HEK293 (cell line): ENCODE measurements at regions not wholly inside any gene's neighbourhood (a gene's known extent, or its start where the extent isn't known, plus 50 kb on each side); places are given as distances from the start of the nearest gene placed in this dataset.

Source experiments
- ZNF10 ChIP-seq: fragments of 450-650 bp; formaldehyde crosslinking; IDR thresholded peaks from 2 replicates; pipeline ENCODE4 v1.5.1; 2017; ENCODE audit warnings: missing biosample characterization, missing genetic modification characterization
- ZNF112 ChIP-seq: fragments of 450-650 bp; formaldehyde crosslinking; IDR thresholded peaks from 2 replicates; pipeline ENCODE4 v1.5.0; 2017; ENCODE audit warnings: missing biosample characterization, missing genetic modification characterization
- ZNF221 ChIP-seq: fragments of 450-650 bp; formaldehyde crosslinking; IDR thresholded peaks from 2 replicates; pipeline ENCODE4 v1.5.1; 2017; ENCODE audit warnings: missing biosample characterization, missing genetic modification characterization, borderline replicate concordance
- ZNF274 ChIP-seq, 2 experiments: fragments of 200-500 bp in 1 of 2; fragments of 450-650 bp in 1 of 2; sonication (Bioruptor generic) in 1 of 2; formaldehyde crosslinking in 1 of 2; IDR thresholded peaks; 2 replicates each; pipeline versions ENCODE4 v1.5.1 to v1.6.1; 2014 to 2016; ENCODE audit warnings: borderline replicate concordance in 1 of 2, inconsistent platforms in 1 of 2, low read length in 1 of 2, missing biosample characterization in 1 of 2, missing genetic modification characterization in 1 of 2
- TF ChIP-seq, protein P1 (sequence below): fragments of 450-650 bp; formaldehyde crosslinking; IDR thresholded peaks from 2 replicates; pipeline ENCODE4 v1.5.1; 2016; ENCODE audit warnings: missing biosample characterization, missing genetic modification characterization
- TF ChIP-seq, protein P2 (sequence below): fragments of 450-650 bp; formaldehyde crosslinking; IDR thresholded peaks from 2 replicates; pipeline ENCODE4 v1.5.1; 2016; ENCODE audit warnings: missing biosample characterization, missing genetic modification characterization
- TF ChIP-seq, protein P3 (sequence below): fragments of 450-650 bp; formaldehyde crosslinking; IDR thresholded peaks from 2 replicates; pipeline ENCODE4 v1.5.1; 2016; ENCODE audit warnings: missing biosample characterization, missing genetic modification characterization

DNA sequence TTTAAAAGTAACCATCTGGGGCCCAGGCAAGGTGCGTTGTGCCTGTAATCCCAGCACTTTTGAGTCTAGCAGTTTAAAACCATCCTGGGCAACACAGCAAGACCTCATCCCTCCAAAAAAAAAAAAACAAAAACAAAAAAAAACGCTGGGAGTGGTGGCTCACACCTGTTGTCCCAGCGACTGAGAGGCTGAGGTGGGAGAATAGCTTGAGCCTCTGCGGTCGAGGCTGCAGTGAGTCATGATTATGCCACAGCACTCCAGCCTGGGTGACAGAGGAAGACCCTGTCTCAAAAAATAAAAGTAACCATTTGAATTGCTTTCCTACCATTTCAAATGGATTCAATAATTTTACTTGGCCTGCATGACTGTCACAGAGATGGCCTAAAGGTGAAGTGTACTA lies 186.5 kb upstream of the ATP2B1 start:
- TF ChIP-seq, protein P1, sequence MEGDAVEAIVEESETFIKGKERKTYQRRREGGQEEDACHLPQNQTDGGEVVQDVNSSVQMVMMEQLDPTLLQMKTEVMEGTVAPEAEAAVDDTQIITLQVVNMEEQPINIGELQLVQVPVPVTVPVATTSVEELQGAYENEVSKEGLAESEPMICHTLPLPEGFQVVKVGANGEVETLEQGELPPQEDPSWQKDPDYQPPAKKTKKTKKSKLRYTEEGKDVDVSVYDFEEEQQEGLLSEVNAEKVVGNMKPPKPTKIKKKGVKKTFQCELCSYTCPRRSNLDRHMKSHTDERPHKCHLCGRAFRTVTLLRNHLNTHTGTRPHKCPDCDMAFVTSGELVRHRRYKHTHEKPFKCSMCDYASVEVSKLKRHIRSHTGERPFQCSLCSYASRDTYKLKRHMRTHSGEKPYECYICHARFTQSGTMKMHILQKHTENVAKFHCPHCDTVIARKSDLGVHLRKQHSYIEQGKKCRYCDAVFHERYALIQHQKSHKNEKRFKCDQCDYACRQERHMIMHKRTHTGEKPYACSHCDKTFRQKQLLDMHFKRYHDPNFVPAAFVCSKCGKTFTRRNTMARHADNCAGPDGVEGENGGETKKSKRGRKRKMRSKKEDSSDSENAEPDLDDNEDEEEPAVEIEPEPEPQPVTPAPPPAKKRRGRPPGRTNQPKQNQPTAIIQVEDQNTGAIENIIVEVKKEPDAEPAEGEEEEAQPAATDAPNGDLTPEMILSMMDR (tag by site-specific recombination): no peak
- TF ChIP-seq, protein P2, sequence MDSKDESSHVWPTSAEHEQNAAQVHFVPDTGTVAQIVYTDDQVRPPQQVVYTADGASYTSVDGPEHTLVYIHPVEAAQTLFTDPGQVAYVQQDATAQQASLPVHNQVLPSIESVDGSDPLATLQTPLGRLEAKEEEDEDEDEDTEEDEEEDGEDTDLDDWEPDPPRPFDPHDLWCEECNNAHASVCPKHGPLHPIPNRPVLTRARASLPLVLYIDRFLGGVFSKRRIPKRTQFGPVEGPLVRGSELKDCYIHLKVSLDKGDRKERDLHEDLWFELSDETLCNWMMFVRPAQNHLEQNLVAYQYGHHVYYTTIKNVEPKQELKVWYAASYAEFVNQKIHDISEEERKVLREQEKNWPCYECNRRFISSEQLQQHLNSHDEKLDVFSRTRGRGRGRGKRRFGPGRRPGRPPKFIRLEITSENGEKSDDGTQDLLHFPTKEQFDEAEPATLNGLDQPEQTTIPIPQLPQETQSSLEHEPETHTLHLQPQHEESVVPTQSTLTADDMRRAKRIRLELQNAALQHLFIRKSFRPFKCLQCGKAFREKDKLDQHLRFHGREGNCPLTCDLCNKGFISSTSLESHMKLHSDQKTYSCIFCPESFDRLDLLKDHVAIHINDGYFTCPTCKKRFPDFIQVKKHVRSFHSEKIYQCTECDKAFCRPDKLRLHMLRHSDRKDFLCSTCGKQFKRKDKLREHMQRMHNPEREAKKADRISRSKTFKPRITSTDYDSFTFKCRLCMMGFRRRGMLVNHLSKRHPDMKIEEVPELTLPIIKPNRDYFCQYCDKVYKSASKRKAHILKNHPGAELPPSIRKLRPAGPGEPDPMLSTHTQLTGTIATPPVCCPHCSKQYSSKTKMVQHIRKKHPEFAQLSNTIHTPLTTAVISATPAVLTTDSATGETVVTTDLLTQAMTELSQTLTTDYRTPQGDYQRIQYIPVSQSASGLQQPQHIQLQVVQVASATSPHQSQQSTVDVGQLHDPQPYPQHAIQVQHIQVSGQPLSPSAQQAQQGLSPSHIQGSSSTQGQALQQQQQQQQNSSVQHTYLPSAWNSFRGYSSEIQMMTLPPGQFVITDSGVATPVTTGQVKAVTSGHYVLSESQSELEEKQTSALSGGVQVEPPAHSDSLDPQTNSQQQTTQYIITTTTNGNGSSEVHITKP: no peak
- no peak for TF ChIP-seq ZNF10 (tag by site-specific recombination)
- no peak for TF ChIP-seq ZNF112 (tag by site-specific recombination)
- TF ChIP-seq ZNF274 (IDR thresholded peaks at IDR 0.05; ENCODE audit: low read length): no peak
- no peak for TF ChIP-seq ZNF274 (tag by site-specific recombination; IDR thresholded peaks at IDR 0.05; ENCODE audit: borderline replicate concordance)
- TF ChIP-seq ZNF221 (tag by site-specific recombination): no peak
- TF ChIP-seq, protein P3, sequence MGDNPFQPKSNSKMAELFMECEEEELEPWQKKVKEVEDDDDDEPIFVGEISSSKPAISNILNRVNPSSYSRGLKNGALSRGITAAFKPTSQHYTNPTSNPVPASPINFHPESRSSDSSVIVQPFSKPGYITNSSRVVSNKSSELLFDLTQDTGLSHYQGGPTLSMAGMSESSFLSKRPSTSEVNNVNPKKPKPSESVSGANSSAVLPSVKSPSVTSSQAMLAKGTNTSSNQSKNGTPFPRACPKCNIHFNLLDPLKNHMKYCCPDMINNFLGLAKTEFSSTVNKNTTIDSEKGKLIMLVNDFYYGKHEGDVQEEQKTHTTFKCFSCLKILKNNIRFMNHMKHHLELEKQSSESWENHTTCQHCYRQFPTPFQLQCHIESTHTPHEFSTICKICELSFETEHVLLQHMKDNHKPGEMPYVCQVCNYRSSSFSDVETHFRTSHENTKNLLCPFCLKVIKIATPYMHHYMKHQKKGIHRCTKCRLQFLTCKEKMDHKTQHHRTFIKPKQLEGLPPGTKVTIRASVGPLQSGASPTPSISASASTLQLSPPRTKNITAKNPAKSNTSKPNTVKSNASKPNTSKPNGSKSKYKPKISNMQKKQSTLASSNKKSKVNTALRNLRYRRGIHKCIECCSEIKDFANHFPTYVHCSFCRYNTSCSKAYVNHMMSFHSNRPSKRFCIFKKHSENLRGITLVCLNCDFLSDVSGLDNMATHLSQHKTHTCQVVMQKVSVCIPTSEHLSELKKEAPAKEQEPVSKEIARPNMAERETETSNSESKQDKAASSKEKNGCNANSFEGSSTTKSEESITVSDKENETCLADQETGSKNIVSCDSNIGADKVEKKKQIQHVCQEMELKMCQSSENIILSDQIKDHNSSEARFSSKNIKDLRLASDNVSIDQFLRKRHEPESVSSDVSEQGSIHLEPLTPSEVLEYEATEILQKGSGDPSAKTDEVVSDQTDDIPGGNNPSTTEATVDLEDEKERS (tag by site-specific recombination): no peak
